ENCODE measurements at regions not wholly inside any gene's neighbourhood (a gene's known extent, or its start where the extent isn't known, plus 50 kb on each side); places are given as distances from the start of the nearest gene placed in this dataset.

GRCh38 chr2:234797566-234798250, 154.1 kb upstream of the SH3BP4 start:
- Histone ChIP-seq H3K4me3 (ENCODE audit: control insufficient read depth in 2 of 3, extremely low read depth in 1 of 3, insufficient read depth in 2 of 3, low read depth in 1 of 3, low read length in 3 of 3) (no peak overlapping the region), H3K9me1 (ENCODE audit: control insufficient read depth, extremely low read depth, insufficient read depth, low read length) (no peaks in the 10 kb centered on the region), H3K79me2 (ENCODE audit: control insufficient read depth, insufficient read depth, low read length) (no peaks in the 10 kb centered on the region), H3K27me3 (ENCODE audit: control insufficient read depth, extremely low read depth, insufficient read depth, low read length) (peaks cover 7% of the 10 kb centered on the region), H3K9me3 (ENCODE audit: control insufficient read depth, low read depth, low read length) (no peaks in the 10 kb centered on the region), H3K4me1 (ENCODE audit: control insufficient read depth, extremely low read depth, insufficient read depth, low read length) (no peaks in the 10 kb centered on the region), H3K27ac (ENCODE audit: control insufficient read depth, insufficient read depth, low read length) (no peak overlapping the region), H3K9ac (ENCODE audit: control insufficient read depth, extremely low read depth, insufficient read depth, low read length) (no peak overlapping the region), H3K4me2 (ENCODE audit: control insufficient read depth, extremely low read depth, insufficient read depth, low read depth, low read length) (no peak overlapping the region), H3K36me3 (ENCODE audit: control insufficient read depth in 2 of 2, extremely low read depth in 1 of 2, insufficient read depth in 2 of 2, low read length in 2 of 2) (no peaks in the 10 kb centered on the region), H4K20me1 (ENCODE audit: control insufficient read depth, extremely low read depth, insufficient read depth, low read length) (no peaks in the 10 kb centered on the region), H2AFZ (ENCODE audit: control insufficient read depth, low read length) (no peak overlapping the region)
- dilution Hi-C loops (cut with MboI; ENCODE audit: extremely low pct_ligation_motif_present, low sequenced_read_pairs) = no loop called here
- DNase-seq (ENCODE audit: low read depth, low spot score) (no peak), FAIRE-seq (no peak)
- no peak for TF ChIP-seq EZH2 (IDR thresholded peaks at IDR 0.05; ENCODE audit: low read length)
- no peak for TF ChIP-seq CTCF (optimal IDR thresholded peaks at IDR 0.05 in 1 of 3, IDR thresholded peaks at IDR 0.05 in 1 of 3, conservative IDR thresholded peaks at IDR 0.05 in 1 of 3; ENCODE audit: extremely low read depth in 1 of 3, insufficient read depth in 2 of 3, low read length in 3 of 3)

- peaks cover 7% of the 10 kb centered on the region for H3K27me3 ChIP-seq (ENCODE audit: control insufficient read depth, extremely low read depth, insufficient read depth, low read length)
- DNase-seq (ENCODE audit: low read depth, low spot score) (no peak), FAIRE-seq (no peak)
- no peak overlapping the region for H3K4me2 ChIP-seq (ENCODE audit: control insufficient read depth, extremely low read depth, insufficient read depth, low read depth, low read length)
- H3K36me3 ChIP-seq (ENCODE audit: control insufficient read depth in 2 of 2, extremely low read depth in 1 of 2, insufficient read depth in 2 of 2, low read length in 2 of 2) = no peaks in the 10 kb centered on the region
- H3K79me2 ChIP-seq (ENCODE audit: control insufficient read depth, insufficient read depth, low read length) = no peaks in the 10 kb centered on the region
- H3K9me3 ChIP-seq (ENCODE audit: control insufficient read depth, low read depth, low read length) = no peaks in the 10 kb centered on the region
- no peaks in the 10 kb centered on the region for H4K20me1 ChIP-seq (ENCODE audit: control insufficient read depth, extremely low read depth, insufficient read depth, low read length)
- dilution Hi-C loops (cut with MboI; ENCODE audit: extremely low pct_ligation_motif_present, low sequenced_read_pairs) = no loop called here
- H3K9ac ChIP-seq (ENCODE audit: control insufficient read depth, extremely low read depth, insufficient read depth, low read length) = no peak overlapping the region
- TF ChIP-seq EZH2 (IDR thresholded peaks at IDR 0.05; ENCODE audit: low read length) = no peak
- no peak for TF ChIP-seq CTCF (optimal IDR thresholded peaks at IDR 0.05 in 1 of 3, IDR thresholded peaks at IDR 0.05 in 1 of 3, conservative IDR thresholded peaks at IDR 0.05 in 1 of 3; ENCODE audit: extremely low read depth in 1 of 3, insufficient read depth in 2 of 3, low read length in 3 of 3)
- H3K4me1 ChIP-seq (ENCODE audit: control insufficient read depth, extremely low read depth, insufficient read depth, low read length) = no peaks in the 10 kb centered on the region
- H3K4me3 ChIP-seq (ENCODE audit: control insufficient read depth in 2 of 3, extremely low read depth in 1 of 3, insufficient read depth in 2 of 3, low read depth in 1 of 3, low read length in 3 of 3) = no peak overlapping the region
- H2AFZ ChIP-seq (ENCODE audit: control insufficient read depth, low read length) = no peak overlapping the region
- no peak overlapping the region for H3K27ac ChIP-seq (ENCODE audit: control insufficient read depth, insufficient read depth, low read length)
- H3K9me1 ChIP-seq (ENCODE audit: control insufficient read depth, extremely low read depth, insufficient read depth, low read length) = no peaks in the 10 kb centered on the region
Measured at GRCh38 chr2:234796045-234796591, 155.7 kb upstream of the SH3BP4 start.

Measured in keratinocyte (primary cell).